A549 (cell line): ENCODE measurements at regions not wholly inside any gene's neighbourhood (a gene's known extent, or its start where the extent isn't known, plus 50 kb on each side); places are given as distances from the start of the nearest gene placed in this dataset.

Experiments
- ATAC-seq, 2 experiments: fragments of 200-7000 bp in 1 of 2; fragments of >200 bp in 1 of 2; cut with Nextera tagmentation in 1 of 2; cut with Tn5 transposase in 1 of 2; 3 replicates each; pipeline versions ENCODE4 v1.8.0 to v1.9.1; 2018 to 2020; ENCODE audit warnings: mild to moderate bottlenecking in 1 of 2, moderate library complexity in 1 of 2
- CTCF ChIA-PET: fragments of 300-600 bp; sonication (Branson Sonifier 250); formaldehyde crosslinking; extraction: SDS; loops from one replicate; lab custom pipeline; 2021; ENCODE audit warnings: antibody characterized with exemption, inconsistent platforms; lab: Yijun Ruan, JAX
- POLR2A ChIA-PET: fragments of 350-600 bp; formaldehyde crosslinking; extraction: SDS; loops from one replicate; lab custom pipeline; 2021; ENCODE audit warnings: antibody characterized with exemption, inconsistent platforms; lab: Yijun Ruan, JAX
- DNase-seq, 2 experiments: peaks; one replicate each; pipeline versions ENCODE4 v3.0.0 to v3.0.0-alpha.2; 2011 to 2016; ENCODE audit warnings: low read depth in 1 of 2, low spot score in 1 of 2
- FAIRE-seq: peaks from 2 replicates; lab custom pipeline; 2011; peaks lifted over from hg19 to GRCh38; lab: Jason Lieb, UNC
- H3K27ac ChIP-seq, 2 experiments: fragments of >200 bp; sonication (Bioruptor Twin); formaldehyde crosslinking; 3 replicates each; pipeline ENCODE4 v1.5.1; 2016 to 2017
- H3K4me1 ChIP-seq: fragments of >200 bp; sonication (Bioruptor Twin); formaldehyde crosslinking; 3 replicates; pipeline ENCODE4 v1.6.1; 2016
- H3K4me2 ChIP-seq: fragments of >200 bp; sonication (Bioruptor Twin); formaldehyde crosslinking; 3 replicates; pipeline ENCODE4 v1.6.1; 2016
- H3K4me3 ChIP-seq: fragments of >200 bp; sonication (Bioruptor Twin); formaldehyde crosslinking; 3 replicates; pipeline ENCODE4 v1.5.1; 2016
- H3K9me3 ChIP-seq: fragments of >200 bp; sonication (Bioruptor Twin); formaldehyde crosslinking; 3 replicates; pipeline ENCODE4 v1.6.1; 2016
- CBX2 ChIP-seq: fragments of 200-600 bp; sonication (generic); IDR thresholded peaks from 2 replicates; pipeline ENCODE4 v1.6.1; 2016; ENCODE audit warnings: low read depth, mild to moderate bottlenecking, borderline replicate concordance
- CHD2 ChIP-seq: fragments of 150-350 bp; IDR thresholded peaks from 2 replicates; pipeline ENCODE4 v1.6.1; 2014; ENCODE audit warnings: low read length; ENCODE audit not compliant: partially characterized antibody
- CHD4 ChIP-seq: fragments of 200-600 bp; sonication (generic); IDR thresholded peaks from 2 replicates; pipeline ENCODE4 v1.6.1; 2016; ENCODE audit warnings: antibody characterized with exemption, mild to moderate bottlenecking, borderline replicate concordance
- CTCF ChIP-seq: fragments of >200 bp; sonication (Bioruptor Twin); formaldehyde crosslinking; IDR thresholded peaks from 3 replicates; pipeline ENCODE4 v1.5.1; 2016
- ELK1 ChIP-seq: fragments of 150-350 bp; IDR thresholded peaks from 2 replicates; pipeline ENCODE4 v1.6.1; 2014; ENCODE audit warnings: low read depth, mild to moderate bottlenecking, low read length
- EP300 ChIP-seq, 2 experiments: fragments of >200 bp; sonication (Bioruptor Twin); formaldehyde crosslinking; IDR thresholded peaks; 2 replicates in 1 of 2; 3 replicates in 1 of 2; pipeline ENCODE4 v1.6.1; 2016 to 2017
- ESRRA ChIP-seq: fragments of 150-350 bp; IDR thresholded peaks from 2 replicates; pipeline ENCODE4 v1.6.1; 2014; ENCODE audit warnings: mild to moderate bottlenecking, low read length, borderline replicate concordance
- GATA3 ChIP-seq: IDR thresholded peaks from 2 replicates; pipeline ENCODE4 v1.6.1; 2012; ENCODE audit warnings: borderline replicate concordance
- HDAC2 ChIP-seq: fragments of 200-600 bp; sonication (generic); IDR thresholded peaks from 2 replicates; pipeline ENCODE4 v1.6.1; 2016
- HEYL ChIP-seq: fragments of 250-450 bp; sonication (Bioruptor Pico); IDR thresholded peaks from 2 replicates; pipeline ENCODE4 v1.8.0; 2021; ENCODE audit warnings: mild to moderate bottlenecking, moderate library complexity
- HMGXB4 ChIP-seq: fragments of 250-450 bp; sonication (Bioruptor Pico); IDR thresholded peaks from 2 replicates; pipeline ENCODE4 v1.5.0; 2021; ENCODE audit warnings: mild to moderate bottlenecking, moderate library complexity, borderline replicate concordance
- HOXB13 ChIP-seq: fragments of 250-450 bp; sonication (Bioruptor Pico); IDR thresholded peaks from 2 replicates; pipeline ENCODE4 v1.5.0; 2020; ENCODE audit warnings: low read depth, mild to moderate bottlenecking, moderate library complexity
- KDM5A ChIP-seq: fragments of 200-600 bp; sonication (generic); IDR thresholded peaks from 2 replicates; pipeline ENCODE4 v1.6.1; 2016; ENCODE audit warnings: antibody characterized with exemption, mild to moderate bottlenecking
- NFE2L2 ChIP-seq: fragments of 150-350 bp; conservative IDR thresholded peaks from 2 replicates; pipeline ENCODE4 v1.6.1; 2014; ENCODE audit warnings: low read length
- PHF8 ChIP-seq: fragments of 200-600 bp; sonication (generic); IDR thresholded peaks from 2 replicates; pipeline ENCODE4 v1.6.1; 2016; ENCODE audit warnings: low read depth, mild to moderate bottlenecking, antibody characterized with exemption, moderate library complexity, borderline replicate concordance
- RAD21 ChIP-seq, 2 experiments: fragments of >200 bp in 1 of 2; sonication (Bioruptor Twin) in 1 of 2; formaldehyde crosslinking in 1 of 2; IDR thresholded peaks in 1 of 2; conservative IDR thresholded peaks in 1 of 2; 2 replicates in 1 of 2; 3 replicates in 1 of 2; pipeline ENCODE4 v1.6.1; 2012 to 2018; ENCODE audit warnings: inconsistent platforms in 1 of 2
- RARB ChIP-seq: fragments of 250-450 bp; sonication (Bioruptor Pico); IDR thresholded peaks from 2 replicates; pipeline ENCODE4 v1.8.0; 2021; ENCODE audit warnings: mild to moderate bottlenecking, moderate library complexity
- RNF2 ChIP-seq: fragments of 200-600 bp; sonication (generic); IDR thresholded peaks from 2 replicates; pipeline ENCODE4 v1.6.1; 2016; ENCODE audit warnings: low read depth, mild to moderate bottlenecking, antibody characterized with exemption, moderate library complexity, borderline replicate concordance
- SREBF2 ChIP-seq: fragments of 450-650 bp; IDR thresholded peaks from 2 replicates; pipeline ENCODE4 v1.6.1; 2014; ENCODE audit warnings: mild to moderate bottlenecking, moderate library complexity
- TFCP2L1 ChIP-seq: fragments of 250-450 bp; sonication (Bioruptor Pico); IDR thresholded peaks from 2 replicates; pipeline ENCODE4 v1.5.0; 2021; ENCODE audit warnings: mild to moderate bottlenecking
- USF2 ChIP-seq: fragments of 450-650 bp; IDR thresholded peaks from 2 replicates; pipeline ENCODE4 v1.6.1; 2014; ENCODE audit warnings: antibody characterized with exemption
- WGBS: methylation state at CpG from one replicate; pipeline ENCODE4 v1.1.6; 2017; ENCODE audit errors: missing lambda C conversion rate; 5-methylcytosine and 5-hydroxymethylcytosine counted together

- no peak overlapping the region for H3K27ac ChIP-seq
- WGBS: 0% methylated on average over 2 of the region's 2 CpGs
- no peak overlapping the region for H3K4me3 ChIP-seq
- CTCF ChIA-PET: no interaction called here
- no peaks in the 10 kb centered on the region for H3K9me3 ChIP-seq
- H3K4me1 ChIP-seq: no peaks in the 10 kb centered on the region
- TF ChIP-seq HDAC2 (no peak), CHD2 (no peak), SREBF2 (no peak), RARB (no peak), HOXB13 (CRISPR knock-in tag) (no peak), HMGXB4 (CRISPR knock-in tag) (no peak)
- TF ChIP-seq, all 56 proteins: peak for 0
- POLR2A ChIA-PET: no interaction called here
- FAIRE-seq (no peak), ATAC-seq (no peak), DNase-seq (no peak)
- H3K4me2 ChIP-seq: no peak overlapping the region
Measured at GRCh38 chr16:49095539-49095938, 186.1 kb downstream of the CBLN1 start.

- no peak overlapping the region for H3K4me2 ChIP-seq
- ATAC-seq: no peak
- no peaks in the 10 kb centered on the region for H3K4me1 ChIP-seq
- TF ChIP-seq NFE2L2: no peak
- TF ChIP-seq RAD21 (conservative IDR thresholded peaks at IDR 0.05 in 1 of 2, IDR thresholded peaks at IDR 0.05 in 1 of 2): no peak
- TF ChIP-seq EP300 (IDR thresholded peaks at IDR 0.05): no peak
- TF ChIP-seq RNF2: no peak
- no peak for TF ChIP-seq RARB
- TF ChIP-seq CHD4: no peak
- no peak for TF ChIP-seq GATA3
- no peak for TF ChIP-seq HEYL
- no peak for TF ChIP-seq CBX2
- no peak for TF ChIP-seq PHF8
- no peak for TF ChIP-seq CTCF
- TF ChIP-seq ELK1: no peak
- TF ChIP-seq TFCP2L1 (CRISPR knock-in tag): no peak
- TF ChIP-seq USF2: no peak
- no peak for TF ChIP-seq KDM5A
- no peak for TF ChIP-seq ESRRA
- no peak overlapping the region for H3K4me3 ChIP-seq
- H3K9me3 ChIP-seq: no peaks in the 10 kb centered on the region
- H3K27ac ChIP-seq: no peak overlapping the region
- no peak for DNase-seq
- FAIRE-seq: no peak
- POLR2A ChIA-PET: no interaction called here
- WGBS: 4% methylated on average over 2 of the region's 2 CpGs
- CTCF ChIA-PET: interaction anchor here (0.9 kb wide), 1 partner anchor 31 kb away, joined by 3 read pairs; no protein-coding TSS in a partner anchor
Measured at GRCh38 chr16:49094471-49094870, 187.2 kb downstream of the CBLN1 start.
